ENCODE measurements at regions not wholly inside any gene's neighbourhood (a gene's known extent, or its start where the extent isn't known, plus 50 kb on each side); places are given as distances from the start of the nearest gene placed in this dataset.
A peak's percentile ranks its signal among the peaks of the same experiment; 100 is the strongest.
"Not testable (repeated sequence)": the region's sequence is repeated elsewhere in the genome, so short reads cannot be mapped to it uniquely, and the experiment has no call there.

- no peak for DNase-seq
Measured at GRCh38 chr14:63147018-63147417, 57.2 kb upstream of the RHOJ start.

- peak; percentile 15 for DNase-seq
Measured at GRCh38 chr14:63134801-63135200, 69.4 kb upstream of the RHOJ start.

- no peak for DNase-seq
Measured at GRCh38 chr14:63130531-63130930, 73.7 kb upstream of the RHOJ start.

GRCh38 chr14:63106487-63106886, 61.2 kb upstream of the KCNH5 start:
- DNase-seq, result not testable (repeated sequence)

- no peak for DNase-seq
Measured at GRCh38 chr14:63100552-63100951, 55.3 kb upstream of the KCNH5 start.

GRCh38 chr14:63096186-63096585, 50.9 kb upstream of the KCNH5 start:
- DNase-seq, result no peak
